ENCODE measurements at regions not wholly inside any gene's neighbourhood (a gene's known extent, or its start where the extent isn't known, plus 50 kb on each side); places are given as distances from the start of the nearest gene placed in this dataset.

- TF ChIP-seq CTCF (IDR thresholded peaks at IDR 0.05) (no peak), POLR2AphosphoS5 (IDR thresholded peaks at IDR 0.05) (no peak)
Observed at GRCh38 chr12:74896186-74896585, 313.5 kb downstream of the KCNC2 start.
